ENCODE measurements at regions not wholly inside any gene's neighbourhood (a gene's known extent, or its start where the extent isn't known, plus 50 kb on each side); places are given as distances from the start of the nearest gene placed in this dataset.

DNA sequence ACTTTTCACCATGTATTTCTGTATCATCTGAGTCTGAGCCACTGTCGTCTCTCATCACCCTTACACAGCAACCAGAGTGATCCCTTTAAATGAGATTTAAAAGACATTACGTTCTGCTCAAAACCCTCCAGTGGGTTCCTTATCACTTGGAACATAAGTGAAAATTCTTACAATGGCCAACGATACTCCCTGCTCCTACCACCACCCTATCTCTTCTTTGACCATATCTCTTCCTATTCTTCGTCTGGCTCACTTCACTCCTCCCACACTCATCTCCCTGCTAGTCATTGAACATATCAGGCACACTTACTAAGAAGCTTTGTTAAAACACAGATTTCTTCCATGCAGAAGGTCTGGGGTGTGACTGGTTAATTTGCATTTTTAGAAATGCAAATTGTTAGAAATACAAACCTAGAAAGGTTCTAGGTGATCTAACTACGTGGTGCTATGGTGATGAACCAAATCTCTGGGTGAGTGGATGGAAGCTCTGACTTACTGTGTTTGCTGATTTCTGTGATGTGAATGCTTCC is 166.6 kb upstream of the CD180 start:
- DNase-seq (ENCODE audit: extremely low read depth, low read depth), result no peak
- TF ChIP-seq, protein P1, sequence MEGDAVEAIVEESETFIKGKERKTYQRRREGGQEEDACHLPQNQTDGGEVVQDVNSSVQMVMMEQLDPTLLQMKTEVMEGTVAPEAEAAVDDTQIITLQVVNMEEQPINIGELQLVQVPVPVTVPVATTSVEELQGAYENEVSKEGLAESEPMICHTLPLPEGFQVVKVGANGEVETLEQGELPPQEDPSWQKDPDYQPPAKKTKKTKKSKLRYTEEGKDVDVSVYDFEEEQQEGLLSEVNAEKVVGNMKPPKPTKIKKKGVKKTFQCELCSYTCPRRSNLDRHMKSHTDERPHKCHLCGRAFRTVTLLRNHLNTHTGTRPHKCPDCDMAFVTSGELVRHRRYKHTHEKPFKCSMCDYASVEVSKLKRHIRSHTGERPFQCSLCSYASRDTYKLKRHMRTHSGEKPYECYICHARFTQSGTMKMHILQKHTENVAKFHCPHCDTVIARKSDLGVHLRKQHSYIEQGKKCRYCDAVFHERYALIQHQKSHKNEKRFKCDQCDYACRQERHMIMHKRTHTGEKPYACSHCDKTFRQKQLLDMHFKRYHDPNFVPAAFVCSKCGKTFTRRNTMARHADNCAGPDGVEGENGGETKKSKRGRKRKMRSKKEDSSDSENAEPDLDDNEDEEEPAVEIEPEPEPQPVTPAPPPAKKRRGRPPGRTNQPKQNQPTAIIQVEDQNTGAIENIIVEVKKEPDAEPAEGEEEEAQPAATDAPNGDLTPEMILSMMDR (IDR thresholded peaks at IDR 0.05; ENCODE audit: low read depth, low read length), result no peak

DNA sequence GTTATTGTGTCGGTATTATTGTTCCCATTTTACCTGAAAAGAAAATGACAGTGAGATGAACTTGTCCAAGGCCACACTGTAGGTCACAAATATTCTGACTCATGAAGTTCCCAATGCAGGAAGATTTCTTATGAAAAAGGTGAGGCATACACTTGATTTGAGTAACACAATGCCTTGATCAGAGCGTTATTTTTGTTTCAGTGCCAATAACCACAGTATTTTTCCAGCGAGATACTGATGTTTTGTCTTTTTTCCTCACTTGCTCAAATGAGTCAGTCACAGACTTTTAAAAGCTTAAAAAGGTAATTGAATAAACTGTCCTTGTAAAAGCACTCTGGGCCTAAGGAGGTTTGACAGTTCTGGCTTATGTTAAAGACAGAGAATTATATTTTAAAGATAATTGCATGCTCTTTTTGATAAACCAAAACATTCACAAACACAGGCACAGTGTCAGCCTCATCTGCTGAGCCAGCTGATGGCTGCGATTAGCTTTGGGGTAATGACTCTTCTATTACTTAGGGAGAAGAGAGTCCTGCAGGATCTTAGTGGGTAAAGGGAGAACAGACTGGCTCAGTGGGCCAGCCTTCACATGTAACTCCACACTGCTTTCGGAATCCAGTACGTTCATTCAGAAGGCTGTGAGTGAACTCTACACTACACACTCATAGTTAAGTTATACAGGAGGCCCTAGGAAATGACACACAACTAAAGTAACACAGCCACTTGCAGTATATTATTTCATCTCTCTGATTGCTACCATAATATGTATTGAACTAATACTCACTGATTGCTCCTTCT is 165.5 kb upstream of the CD180 start:
- no peak for DNase-seq (ENCODE audit: extremely low read depth, low read depth)
- TF ChIP-seq, protein P1 (IDR thresholded peaks at IDR 0.05; ENCODE audit: low read depth, low read length), result no peak

DNA sequence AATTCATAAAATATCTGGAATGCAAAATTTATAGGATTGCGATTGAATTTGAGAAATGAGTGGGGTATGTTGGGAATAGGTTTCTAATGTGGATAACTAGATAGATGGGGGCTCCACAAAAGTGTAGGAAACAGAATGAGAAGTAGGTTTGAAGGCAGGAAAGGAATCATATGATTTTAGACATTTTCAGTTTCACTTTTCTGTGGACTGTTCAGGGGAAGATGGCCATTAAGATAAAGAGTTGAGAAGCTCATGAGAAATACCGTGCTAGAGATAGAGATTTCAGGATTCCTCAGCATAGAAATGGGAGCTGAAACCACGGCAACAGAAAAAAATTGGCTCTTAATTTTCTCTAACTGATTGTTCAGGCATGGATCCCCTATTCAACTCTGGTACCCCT is 163.4 kb upstream of the CD180 start:
- no peak for DNase-seq (ENCODE audit: extremely low read depth, low read depth)
- TF ChIP-seq, protein P1 (IDR thresholded peaks at IDR 0.05; ENCODE audit: low read depth, low read length), result no peak

DNA sequence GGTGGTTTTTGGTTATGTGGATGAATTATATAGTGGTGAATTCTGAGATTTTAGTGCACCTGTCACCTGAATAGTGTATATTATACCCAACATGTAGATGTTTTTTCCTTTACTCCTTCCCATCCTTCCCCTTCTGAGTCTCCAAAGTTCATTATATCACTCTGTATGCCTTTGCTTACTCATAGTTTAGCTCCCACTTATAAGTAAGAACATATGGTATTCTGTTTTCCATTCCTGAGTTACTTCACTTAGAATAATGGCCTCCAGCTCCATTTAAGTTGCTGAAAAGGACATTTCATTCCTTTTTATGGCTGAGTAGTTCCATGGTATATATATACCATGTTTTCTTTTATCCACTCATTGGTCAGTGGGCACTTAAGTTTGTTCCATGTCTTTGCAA is 161.6 kb upstream of the CD180 start:
- no peak for DNase-seq (ENCODE audit: extremely low read depth, low read depth)
- TF ChIP-seq, protein P1 (IDR thresholded peaks at IDR 0.05; ENCODE audit: low read depth, low read length), result no peak

DNA sequence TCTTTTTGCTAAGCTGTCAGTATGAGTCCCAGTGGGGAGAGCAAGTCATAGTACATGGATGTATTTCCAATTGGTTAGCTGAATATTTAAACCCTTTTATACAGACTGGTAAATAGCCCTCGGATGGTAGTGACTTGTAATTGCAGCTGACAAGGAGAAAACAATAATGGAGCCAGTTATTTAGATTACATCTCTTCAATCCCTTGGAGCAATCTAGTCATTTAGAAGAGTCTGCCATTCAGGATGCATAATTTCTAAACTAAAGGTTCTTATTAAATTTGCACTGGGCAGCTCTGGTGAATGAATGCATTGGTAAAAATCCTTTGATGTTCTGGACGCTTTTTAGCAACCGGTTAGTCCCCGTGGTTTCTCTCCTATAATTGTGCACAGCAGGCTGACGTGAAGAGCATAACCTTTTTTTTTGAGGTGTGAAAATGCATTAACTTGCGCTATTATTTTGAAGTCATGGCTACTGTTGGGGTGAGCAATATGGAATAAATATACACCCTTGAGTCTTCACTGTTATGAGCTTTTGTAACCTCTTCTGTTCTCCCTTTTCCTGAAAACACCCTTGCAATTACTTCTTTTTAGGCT is 158.6 kb upstream of the CD180 start:
- DNase-seq (ENCODE audit: extremely low read depth, low read depth), result no peak
- TF ChIP-seq, protein P1 (IDR thresholded peaks at IDR 0.05; ENCODE audit: low read depth, low read length), result no peak

DNA sequence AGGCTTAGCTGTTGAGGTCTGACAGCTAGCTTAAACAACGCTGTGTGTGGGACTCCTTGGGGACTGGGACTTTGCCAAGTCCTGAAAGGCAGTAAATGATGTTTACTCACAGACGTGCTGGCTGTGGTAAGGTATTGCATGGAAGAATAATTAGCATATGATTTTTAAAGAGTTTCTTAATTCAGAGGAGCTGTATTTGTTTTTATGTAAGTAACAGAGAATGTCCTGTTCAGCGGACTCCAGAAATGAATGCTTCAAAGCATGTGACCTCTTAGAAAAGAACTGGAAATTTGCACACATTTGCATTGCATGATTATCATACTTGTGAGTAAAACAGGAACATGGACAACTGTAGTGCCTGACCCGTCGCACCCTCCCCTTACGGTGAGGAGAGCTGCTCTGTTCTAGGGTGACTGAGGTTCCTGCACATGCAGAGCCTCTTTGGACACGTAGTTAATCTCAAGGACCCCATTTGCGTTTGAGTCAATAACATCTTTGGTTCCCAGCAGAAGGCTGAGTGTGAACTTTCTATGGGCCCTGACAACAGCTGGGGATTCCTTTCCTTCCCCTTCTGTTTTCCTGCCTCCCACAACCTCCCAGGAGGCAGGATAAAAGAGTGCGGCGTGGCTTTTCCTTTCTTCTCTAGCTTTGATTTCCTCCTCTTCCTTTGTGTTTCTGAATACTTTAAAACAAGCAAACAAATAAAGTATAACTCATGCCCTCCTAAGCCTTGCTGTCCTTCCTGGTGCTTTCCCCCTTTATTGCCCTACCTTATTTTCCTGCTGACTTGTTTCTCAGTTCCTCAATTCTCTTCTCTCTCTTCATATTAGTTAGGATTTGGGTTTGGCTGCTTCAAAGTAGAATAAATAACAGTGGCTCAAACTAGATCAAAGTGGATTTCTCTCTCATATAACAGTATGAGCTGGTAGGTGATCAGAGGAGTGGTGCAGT is 157.2 kb upstream of the CD180 start:
- TF ChIP-seq, protein P1 (IDR thresholded peaks at IDR 0.05; ENCODE audit: low read depth, low read length), result no peak
- no peak for DNase-seq (ENCODE audit: extremely low read depth, low read depth)

Measured in AG09319 (cell line).